ENCODE measurements at regions not wholly inside any gene's neighbourhood (a gene's known extent, or its start where the extent isn't known, plus 50 kb on each side); places are given as distances from the start of the nearest gene placed in this dataset.

DNA sequence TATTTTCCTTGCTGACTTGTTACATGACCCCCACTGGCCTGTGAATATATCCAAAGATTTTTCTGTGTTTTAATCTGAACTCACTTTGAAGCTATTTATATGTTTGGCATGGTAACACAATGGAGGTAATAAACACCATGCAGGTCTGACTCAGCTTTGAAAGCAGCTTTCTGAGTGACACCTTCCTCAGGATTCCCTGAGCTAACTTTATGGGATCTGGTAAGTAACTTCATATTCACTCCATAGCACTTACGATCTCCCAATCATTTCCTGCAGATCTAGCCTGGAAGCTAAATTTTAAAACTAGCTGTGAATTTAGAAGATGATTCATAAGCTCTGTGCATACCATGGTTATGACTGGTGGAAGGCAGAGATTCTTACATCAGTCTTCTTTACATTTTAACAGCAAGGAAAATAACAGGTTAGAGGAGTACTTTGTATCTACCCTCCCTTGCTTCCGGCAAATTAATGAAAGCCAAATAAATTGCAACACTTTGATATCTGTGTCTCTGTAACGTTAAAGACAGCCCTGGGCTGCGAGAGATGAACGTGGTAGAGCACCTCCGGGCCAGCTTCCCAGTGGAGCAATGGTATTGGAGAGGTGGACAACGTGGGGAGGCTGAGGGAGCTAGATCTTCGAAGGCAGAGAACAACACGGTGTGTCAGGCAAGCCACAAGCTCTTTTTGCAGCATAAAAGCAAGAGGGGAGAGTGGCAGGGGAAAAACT is 170.2 kb upstream of the KLF14 start:
- no peak for DNase-seq (ENCODE audit: low spot score)
- TF ChIP-seq, protein P1, sequence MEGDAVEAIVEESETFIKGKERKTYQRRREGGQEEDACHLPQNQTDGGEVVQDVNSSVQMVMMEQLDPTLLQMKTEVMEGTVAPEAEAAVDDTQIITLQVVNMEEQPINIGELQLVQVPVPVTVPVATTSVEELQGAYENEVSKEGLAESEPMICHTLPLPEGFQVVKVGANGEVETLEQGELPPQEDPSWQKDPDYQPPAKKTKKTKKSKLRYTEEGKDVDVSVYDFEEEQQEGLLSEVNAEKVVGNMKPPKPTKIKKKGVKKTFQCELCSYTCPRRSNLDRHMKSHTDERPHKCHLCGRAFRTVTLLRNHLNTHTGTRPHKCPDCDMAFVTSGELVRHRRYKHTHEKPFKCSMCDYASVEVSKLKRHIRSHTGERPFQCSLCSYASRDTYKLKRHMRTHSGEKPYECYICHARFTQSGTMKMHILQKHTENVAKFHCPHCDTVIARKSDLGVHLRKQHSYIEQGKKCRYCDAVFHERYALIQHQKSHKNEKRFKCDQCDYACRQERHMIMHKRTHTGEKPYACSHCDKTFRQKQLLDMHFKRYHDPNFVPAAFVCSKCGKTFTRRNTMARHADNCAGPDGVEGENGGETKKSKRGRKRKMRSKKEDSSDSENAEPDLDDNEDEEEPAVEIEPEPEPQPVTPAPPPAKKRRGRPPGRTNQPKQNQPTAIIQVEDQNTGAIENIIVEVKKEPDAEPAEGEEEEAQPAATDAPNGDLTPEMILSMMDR (IDR thresholded peaks at IDR 0.05; ENCODE audit: extremely low read depth, missing control alignments), result no peak

- no peak for DNase-seq (ENCODE audit: low spot score)
- TF ChIP-seq, protein P1 (IDR thresholded peaks at IDR 0.05; ENCODE audit: extremely low read depth, missing control alignments), result no peak
Observed at GRCh38 chr7:130904792-130905191, 170.8 kb upstream of the KLF14 start.

DNA sequence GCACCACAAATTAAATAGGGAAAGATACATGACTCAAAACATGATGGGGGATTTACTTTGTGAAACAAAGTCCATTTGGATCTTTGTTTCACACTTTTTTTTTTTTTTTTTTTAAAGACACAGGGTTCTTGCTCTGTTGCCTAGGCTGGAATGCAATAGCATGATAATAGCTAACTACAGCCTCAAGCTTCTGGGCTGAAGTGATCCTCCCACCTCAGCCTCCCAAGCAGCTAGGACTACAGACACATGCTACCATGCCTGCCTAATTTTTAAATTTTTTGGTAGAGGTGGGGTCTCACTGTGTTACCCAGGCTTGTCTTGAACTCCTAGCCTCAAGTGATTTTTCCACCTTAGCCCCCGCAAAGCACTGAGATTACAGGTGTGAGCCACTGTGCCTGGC is 172.6 kb upstream of the KLF14 start:
- no peak for DNase-seq (ENCODE audit: low spot score)
- TF ChIP-seq, protein P1 (IDR thresholded peaks at IDR 0.05; ENCODE audit: extremely low read depth, missing control alignments), result no peak

DNA sequence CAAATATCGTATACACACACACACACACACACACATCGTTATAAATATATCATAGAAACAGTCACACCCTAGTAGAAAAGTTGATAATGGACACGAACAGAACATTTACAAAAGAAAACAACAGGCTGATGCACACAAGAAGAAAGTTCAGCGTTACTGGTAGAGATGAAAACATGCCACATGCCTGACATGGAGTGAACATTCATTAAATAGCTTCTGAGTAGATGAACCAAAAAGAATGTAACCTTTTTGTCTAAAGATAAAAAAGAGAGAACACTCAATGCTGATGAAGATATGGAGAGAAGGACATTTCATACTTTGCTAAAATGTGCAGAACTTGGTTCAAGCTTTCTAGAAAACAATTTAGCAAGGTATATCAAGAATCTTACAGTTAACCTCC is 173.4 kb upstream of the KLF14 start:
- TF ChIP-seq, protein P1 (IDR thresholded peaks at IDR 0.05; ENCODE audit: extremely low read depth, missing control alignments), result no peak
- DNase-seq (ENCODE audit: low spot score), result no peak

GRCh38 chr7:130908345-130909160 is 174.5 kb upstream of the KLF14 start:
- no peak for DNase-seq (ENCODE audit: low spot score)
- TF ChIP-seq, protein P1 (IDR thresholded peaks at IDR 0.05; ENCODE audit: extremely low read depth, missing control alignments), result no peak

DNA sequence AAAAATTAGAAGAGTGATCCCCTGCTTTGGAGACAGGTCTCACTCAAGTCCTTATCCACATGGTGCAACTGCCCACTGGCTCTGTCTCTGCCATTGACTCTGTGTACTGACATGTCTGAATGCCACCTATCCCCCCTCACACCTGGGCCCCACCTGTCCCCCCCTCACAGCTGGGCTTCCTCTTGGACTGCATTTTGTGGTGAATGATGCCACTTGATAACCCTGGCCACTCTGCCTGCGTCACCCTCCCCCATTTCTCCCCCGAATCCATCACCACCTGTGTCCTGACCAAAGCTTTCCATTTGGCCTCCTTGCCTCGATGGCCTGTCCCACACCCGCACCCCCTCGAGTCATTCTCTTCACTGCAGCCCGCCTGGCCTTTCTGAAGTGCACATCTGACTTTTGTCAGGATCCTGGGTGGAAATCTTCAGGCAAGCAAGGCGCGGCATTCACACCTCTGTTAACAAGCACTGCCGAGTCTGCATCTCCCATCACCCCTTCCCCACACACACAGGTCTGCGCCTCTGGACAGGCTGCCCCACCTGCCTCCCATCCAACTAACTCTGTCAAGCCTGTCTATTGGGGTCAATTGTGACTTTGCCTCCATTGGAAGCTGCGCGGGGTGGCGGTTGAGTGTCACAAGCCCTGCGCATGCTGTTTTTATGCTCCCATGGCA is 175.3 kb upstream of the KLF14 start:
- no peak for DNase-seq (ENCODE audit: low spot score)
- TF ChIP-seq, protein P1 (IDR thresholded peaks at IDR 0.05; ENCODE audit: extremely low read depth, missing control alignments), result no peak

Data from GM20000 (cell line).